A673 (cell line): ENCODE measurements at regions not wholly inside any gene's neighbourhood (a gene's known extent, or its start where the extent isn't known, plus 50 kb on each side); places are given as distances from the start of the nearest gene placed in this dataset.

Experiments used
- BruUV-seq: library from RNA; stranded (reverse); fragments of 400-500 nt; replicated peaks from 2 replicates; lab custom pipeline; 2021; lab: Mats Ljungman, UMichigan
- CTCF ChIA-PET: fragments of 300-600 bp; sonication (Branson Sonifier 250); formaldehyde crosslinking; loops from one replicate; lab custom pipeline; 2022; ENCODE audit warnings: antibody characterized with exemption; lab: Charles Lee
- POLR2A ChIA-PET: fragments of 300-600 bp; sonication (Branson Sonifier 250); formaldehyde crosslinking; loops from one replicate; lab custom pipeline; 2022; ENCODE audit warnings: antibody characterized with exemption; ENCODE audit not compliant: low non-redundant PET; lab: Charles Lee
- DNase-seq: peaks from one replicate; pipeline ENCODE4 v3.0.0-alpha.2; 2015; ENCODE audit warnings: low spot score
- H3K27ac ChIP-seq: fragments of 200-600 bp; sonication (generic); 2 replicates; pipeline ENCODE4 v1.5.1; 2016; ENCODE audit warnings: mixed run types, low read depth, mild to moderate bottlenecking, mixed read lengths, antibody characterized with exemption, low read length; ENCODE audit not compliant: poor library complexity, severe bottlenecking
- H3K27me3 ChIP-seq: fragments of 200-600 bp; sonication (generic); replicated peaks from 2 replicates; pipeline ENCODE4 v1.6.1; 2017; ENCODE audit warnings: mixed run types, low read depth, mild to moderate bottlenecking, mixed read lengths, antibody characterized with exemption, low read length; ENCODE audit not compliant: insufficient read depth, poor library complexity
- H3K36me3 ChIP-seq: fragments of 200-600 bp; sonication (generic); 2 replicates; pipeline ENCODE4 v1.6.1; 2016; ENCODE audit warnings: mixed run types, mild to moderate bottlenecking, mixed read lengths, antibody characterized with exemption, low read length; ENCODE audit not compliant: insufficient read depth, poor library complexity, severe bottlenecking
- H3K4me1 ChIP-seq: fragments of 200-600 bp; sonication (generic); 2 replicates; pipeline ENCODE4 v1.6.1; 2017; ENCODE audit warnings: mixed run types, mild to moderate bottlenecking, mixed read lengths, antibody characterized with exemption, low read length; ENCODE audit not compliant: insufficient read depth, poor library complexity, severe bottlenecking
- H3K4me3 ChIP-seq: fragments of 200-600 bp; sonication (generic); 2 replicates; pipeline ENCODE4 v1.5.1; 2016; ENCODE audit warnings: low read depth, mixed run types, mild to moderate bottlenecking, mixed read lengths, low read length; ENCODE audit not compliant: poor library complexity, severe bottlenecking
- H3K9me3 ChIP-seq: fragments of 200-600 bp; sonication (generic); 2 replicates; pipeline ENCODE4 v1.6.1; 2016; ENCODE audit warnings: mixed run types, low read depth, mild to moderate bottlenecking, mixed read lengths, antibody characterized with exemption, low read length; ENCODE audit not compliant: poor library complexity, severe bottlenecking
- CTCF ChIP-seq: fragments of 300-800, 200-600 bp; sonication (generic); conservative IDR thresholded peaks from 2 replicates; pipeline ENCODE4 v1.5.1; 2017; ENCODE audit warnings: low read depth, mild to moderate bottlenecking, antibody characterized with exemption, low read length, moderate library complexity, mixed read lengths
- EZH2 ChIP-seq: fragments of 200-600 bp; sonication (generic); IDR thresholded peaks from 2 replicates; pipeline ENCODE4 v1.6.1; 2017; ENCODE audit warnings: borderline replicate concordance, low read depth, mild to moderate bottlenecking, mixed read lengths, antibody characterized with exemption, low read length; ENCODE audit not compliant: poor library complexity, severe bottlenecking
- intact Hi-C: fragments of 100-400 bp; cut with micrococcal nuclease; formaldehyde crosslinking; loops from one replicate; pipeline ENCODE4 v1.10.0; 2022; ENCODE audit not compliant: unreplicated experiment

GRCh38 chr20:6632187-6632586, 135.3 kb upstream of the BMP2 start:
- H3K36me3 ChIP-seq = no peaks in the 10 kb centered on the region
- H3K9me3 ChIP-seq = no peaks in the 10 kb centered on the region
- no peaks in the 10 kb centered on the region for H3K4me1 ChIP-seq
- CTCF ChIA-PET = no interaction called here
- intact Hi-C loops = no loop called here
- no peak overlapping the region for H3K27ac ChIP-seq
- H3K4me3 ChIP-seq = no peak overlapping the region
- DNase-seq = peak; percentile 35
- TF ChIP-seq EZH2 (no peak), CTCF (no peak)
- no TSS peak for BruUV-seq
- no peaks in the 10 kb centered on the region for H3K27me3 ChIP-seq
- POLR2A ChIA-PET = no interaction called here

- TF ChIP-seq CTCF (no peak), EZH2 (no peak)
- no TSS peak for BruUV-seq
- Histone ChIP-seq H3K27ac (no peak overlapping the region), H3K4me3 (no peak overlapping the region), H3K4me1 (no peaks in the 10 kb centered on the region), H3K27me3 (no peaks in the 10 kb centered on the region), H3K9me3 (no peaks in the 10 kb centered on the region), H3K36me3 (no peaks in the 10 kb centered on the region)
- no peak for DNase-seq
- intact Hi-C loops = no loop called here
- ChIA-PET CTCF (no interaction called here), POLR2A (no interaction called here)
Observed at GRCh38 chr20:6630514-6630913, 137.0 kb upstream of the BMP2 start.

- no peaks in the 10 kb centered on the region for H3K36me3 ChIP-seq
- H3K27me3 ChIP-seq = no peaks in the 10 kb centered on the region
- POLR2A ChIA-PET = no interaction called here
- BruUV-seq = no TSS peak
- H3K4me3 ChIP-seq = no peak overlapping the region
- intact Hi-C loops = no loop called here
- H3K27ac ChIP-seq = no peak overlapping the region
- no peak for TF ChIP-seq CTCF
- no peak for TF ChIP-seq EZH2
- DNase-seq = no peak
- H3K4me1 ChIP-seq = no peaks in the 10 kb centered on the region
- no peaks in the 10 kb centered on the region for H3K9me3 ChIP-seq
- CTCF ChIA-PET = no interaction called here
Observed at GRCh38 chr20:6629564-6629963, 137.9 kb upstream of the BMP2 start.
